Gastroesophageal sphincter (tissue), 3 donors: ENCODE measurements at regions not wholly inside any gene's neighbourhood (a gene's known extent, or its start where the extent isn't known, plus 50 kb on each side); places are given as distances from the start of the nearest gene placed in this dataset.

ENCODE experiments used
- EP300 ChIP-seq: sonication (generic); formaldehyde crosslinking; IDR thresholded peaks from one replicate; pipeline ENCODE4 v1.6.1; 2017; ENCODE audit warnings: antibody characterized with exemption, mild to moderate bottlenecking
- TF ChIP-seq, protein P1 (sequence below), 4 experiments: fragments of 200-600 bp in 2 of 4; fragments of 450-650 bp in 2 of 4; sonication (generic) in 1 of 4; IDR thresholded peaks; one replicate each; pipeline ENCODE4 v1.5.1; 2017 to 2019; ENCODE audit warnings: antibody characterized with exemption in 4 of 4, mild to moderate bottlenecking in 2 of 4, moderate library complexity in 2 of 4

DNA sequence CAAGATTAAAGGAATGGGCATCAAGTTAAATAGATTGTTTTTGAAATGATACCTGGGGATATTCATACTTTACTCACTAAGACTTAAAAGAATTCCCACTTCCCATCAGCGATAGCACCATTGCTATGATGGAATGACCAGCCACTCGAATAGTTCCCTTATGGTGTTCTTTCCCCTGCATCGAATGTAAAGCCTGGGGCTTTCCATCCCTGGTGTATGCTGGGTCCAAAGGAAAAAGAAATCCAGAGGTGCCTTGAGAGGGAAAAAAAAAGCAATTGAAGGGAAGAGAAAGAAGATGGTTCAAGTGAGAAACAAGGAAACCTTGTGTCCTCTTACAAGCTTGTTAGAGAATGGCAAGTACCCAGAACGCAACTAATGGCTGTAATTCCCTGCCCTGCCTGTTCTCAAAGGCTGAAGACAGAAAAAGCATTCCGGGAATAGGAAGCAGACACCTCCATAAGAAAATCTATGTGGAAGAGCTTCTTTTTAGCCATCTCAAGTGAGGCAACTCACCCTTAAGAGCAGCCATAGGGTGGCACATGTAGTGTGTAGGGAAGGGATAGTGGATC is 351.1 kb upstream of the DAB2 start:
- TF ChIP-seq, protein P1, sequence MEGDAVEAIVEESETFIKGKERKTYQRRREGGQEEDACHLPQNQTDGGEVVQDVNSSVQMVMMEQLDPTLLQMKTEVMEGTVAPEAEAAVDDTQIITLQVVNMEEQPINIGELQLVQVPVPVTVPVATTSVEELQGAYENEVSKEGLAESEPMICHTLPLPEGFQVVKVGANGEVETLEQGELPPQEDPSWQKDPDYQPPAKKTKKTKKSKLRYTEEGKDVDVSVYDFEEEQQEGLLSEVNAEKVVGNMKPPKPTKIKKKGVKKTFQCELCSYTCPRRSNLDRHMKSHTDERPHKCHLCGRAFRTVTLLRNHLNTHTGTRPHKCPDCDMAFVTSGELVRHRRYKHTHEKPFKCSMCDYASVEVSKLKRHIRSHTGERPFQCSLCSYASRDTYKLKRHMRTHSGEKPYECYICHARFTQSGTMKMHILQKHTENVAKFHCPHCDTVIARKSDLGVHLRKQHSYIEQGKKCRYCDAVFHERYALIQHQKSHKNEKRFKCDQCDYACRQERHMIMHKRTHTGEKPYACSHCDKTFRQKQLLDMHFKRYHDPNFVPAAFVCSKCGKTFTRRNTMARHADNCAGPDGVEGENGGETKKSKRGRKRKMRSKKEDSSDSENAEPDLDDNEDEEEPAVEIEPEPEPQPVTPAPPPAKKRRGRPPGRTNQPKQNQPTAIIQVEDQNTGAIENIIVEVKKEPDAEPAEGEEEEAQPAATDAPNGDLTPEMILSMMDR (IDR thresholded peaks at IDR 0.05), result no peak
- TF ChIP-seq EP300, result no peak
